Activated T-helper 17 cell treated with anti-CD3 and anti-CD28 coated beads, Interleukin-2, amount 50 U/mL, for 72 hours (primary cell): ENCODE measurements at regions not wholly inside any gene's neighbourhood (a gene's known extent, or its start where the extent isn't known, plus 50 kb on each side); places are given as distances from the start of the nearest gene placed in this dataset.
"Not testable (repeated sequence)": the region's sequence is repeated elsewhere in the genome, so short reads cannot be mapped to it uniquely, and the experiment has no call there.

Experiments used
- ATAC-seq: fragments of 150-1000 bp; cut with Tn5 transposase; replicated peaks from 2 replicates; pipeline ENCODE4 v1.10.0; 2021; ENCODE audit warnings: mild to moderate bottlenecking, moderate library complexity
- H3K27ac Mint-ChIP-seq: one replicate; pipeline ENCODE4 v1.8.0; 2022; ENCODE audit warnings: mixed read lengths
- H3K27me3 Mint-ChIP-seq: one replicate; pipeline ENCODE4 v1.8.0; 2022; ENCODE audit warnings: mixed read lengths
- H3K36me3 Mint-ChIP-seq: one replicate; pipeline ENCODE4 v1.8.0; 2022; ENCODE audit warnings: low read depth, mild to moderate bottlenecking, mixed read lengths
- H3K4me1 Mint-ChIP-seq: one replicate; pipeline ENCODE4 v1.8.0; 2022; ENCODE audit warnings: mixed read lengths
- H3K4me3 Mint-ChIP-seq: one replicate; pipeline ENCODE4 v1.8.0; 2022; ENCODE audit warnings: mild to moderate bottlenecking, mixed read lengths
- H3K9me3 Mint-ChIP-seq: one replicate; pipeline ENCODE4 v1.8.0; 2022; ENCODE audit warnings: mixed read lengths

GRCh38 chr17:70357190-70357589, 187.9 kb downstream of the KCNJ2 start:
- Mint-ChIP-seq H3K36me3 (no peaks in the 10 kb centered on the region), H3K27ac (no peak overlapping the region), H3K27me3 (peaks cover 4% of the 10 kb centered on the region), H3K4me3 (no peak overlapping the region), H3K9me3 (no peaks in the 10 kb centered on the region), H3K4me1 (no peaks in the 10 kb centered on the region)
- no peak for ATAC-seq

GRCh38 chr17:70365091-70365583, 195.8 kb downstream of the KCNJ2 start:
- H3K27me3 Mint-ChIP-seq: peaks cover 3% of the 10 kb centered on the region
- peak; percentile 60 for ATAC-seq
- no peak overlapping the region for H3K27ac Mint-ChIP-seq
- H3K36me3 Mint-ChIP-seq: no peaks in the 10 kb centered on the region
- H3K4me1 Mint-ChIP-seq: no peaks in the 10 kb centered on the region
- no peaks in the 10 kb centered on the region for H3K9me3 Mint-ChIP-seq
- no peak overlapping the region for H3K4me3 Mint-ChIP-seq

GRCh38 chr17:70366386-70366785, 197.1 kb downstream of the KCNJ2 start:
- Mint-ChIP-seq H3K27ac (no peak overlapping the region), H3K27me3 (peaks cover 3% of the 10 kb centered on the region)

GRCh38 chr17:70368011-70368410, 198.7 kb downstream of the KCNJ2 start:
- Mint-ChIP-seq H3K36me3 (no peaks in the 10 kb centered on the region), H3K4me1 (no peaks in the 10 kb centered on the region), H3K27me3 (peaks cover 3% of the 10 kb centered on the region), H3K4me3 (no peak overlapping the region), H3K9me3 (no peaks in the 10 kb centered on the region), H3K27ac (no peak overlapping the region)
- ATAC-seq: no peak

More at GRCh38 chr17:70366386-70366785, 197.1 kb downstream of the KCNJ2 start:
- ATAC-seq: no peak
- Mint-ChIP-seq H3K9me3 (no peaks in the 10 kb centered on the region), H3K4me1 (no peaks in the 10 kb centered on the region), H3K36me3 (no peaks in the 10 kb centered on the region), H3K4me3 (no peak overlapping the region)

- H3K27ac Mint-ChIP-seq: no peak overlapping the region
- ATAC-seq: no peak
- no peak overlapping the region for H3K4me3 Mint-ChIP-seq
- H3K36me3 Mint-ChIP-seq: no peaks in the 10 kb centered on the region
- H3K9me3 Mint-ChIP-seq: no peaks in the 10 kb centered on the region
- H3K4me1 Mint-ChIP-seq: no peaks in the 10 kb centered on the region
- H3K27me3 Mint-ChIP-seq: peaks cover 3% of the 10 kb centered on the region
These were observed 200.1 kb downstream of the KCNJ2 start for GRCh38 chr17:70369391-70369790.

- Mint-ChIP-seq H3K36me3 (no peaks in the 10 kb centered on the region), H3K9me3 (no peaks in the 10 kb centered on the region), H3K27me3 (peaks cover 3% of the 10 kb centered on the region), H3K4me3 (no peak overlapping the region), H3K4me1 (no peaks in the 10 kb centered on the region), H3K27ac (no peak overlapping the region)
- ATAC-seq: no peak
These were observed 201.5 kb downstream of the KCNJ2 start for GRCh38 chr17:70370816-70371215.

GRCh38 chr17:70373369-70373768, 204.0 kb downstream of the KCNJ2 start:
- no peak for ATAC-seq
- H3K36me3 Mint-ChIP-seq: no peaks in the 10 kb centered on the region
- H3K4me3 Mint-ChIP-seq: no peak overlapping the region
- H3K27ac Mint-ChIP-seq: no peak overlapping the region
- H3K9me3 Mint-ChIP-seq: no peaks in the 10 kb centered on the region
- H3K4me1 Mint-ChIP-seq: no peaks in the 10 kb centered on the region
- peaks cover 5% of the 10 kb centered on the region for H3K27me3 Mint-ChIP-seq

GRCh38 chr17:70374496-70374895, 205.2 kb downstream of the KCNJ2 start:
- Mint-ChIP-seq H3K27me3 (peaks cover 5% of the 10 kb centered on the region), H3K4me1 (no peaks in the 10 kb centered on the region), H3K36me3 (no peaks in the 10 kb centered on the region), H3K4me3 (no peak overlapping the region), H3K9me3 (no peaks in the 10 kb centered on the region), H3K27ac (no peak overlapping the region)
- ATAC-seq: no peak

GRCh38 chr17:70375406-70375805, 206.1 kb downstream of the KCNJ2 start:
- no peak for ATAC-seq
- Mint-ChIP-seq H3K36me3 (no peaks in the 10 kb centered on the region), H3K27me3 (peaks cover 5% of the 10 kb centered on the region), H3K4me1 (no peaks in the 10 kb centered on the region), H3K9me3 (no peaks in the 10 kb centered on the region), H3K27ac (no peak overlapping the region), H3K4me3 (no peak overlapping the region)

GRCh38 chr17:70375813-70376770, 206.8 kb downstream of the KCNJ2 start:
- Mint-ChIP-seq H3K4me1 (no peaks in the 10 kb centered on the region), H3K27me3 (peaks cover 5% of the 10 kb centered on the region), H3K9me3 (no peaks in the 10 kb centered on the region), H3K4me3 (no peak overlapping the region), H3K27ac (no peak overlapping the region), H3K36me3 (no peaks in the 10 kb centered on the region)
- no peak for ATAC-seq

- Mint-ChIP-seq H3K4me3 (no peak overlapping the region), H3K27me3 (peaks cover 5% of the 10 kb centered on the region), H3K36me3 (no peaks in the 10 kb centered on the region), H3K9me3 (no peaks in the 10 kb centered on the region), H3K4me1 (no peaks in the 10 kb centered on the region), H3K27ac (no peak overlapping the region)
- no peak for ATAC-seq
These were observed 208.3 kb downstream of the KCNJ2 start for GRCh38 chr17:70377654-70378053.

GRCh38 chr17:70378076-70378475, 208.7 kb downstream of the KCNJ2 start:
- no peak for ATAC-seq
- H3K4me1 Mint-ChIP-seq: no peaks in the 10 kb centered on the region
- no peak overlapping the region for H3K4me3 Mint-ChIP-seq
- no peak overlapping the region for H3K27ac Mint-ChIP-seq
- no peaks in the 10 kb centered on the region for H3K36me3 Mint-ChIP-seq
- H3K9me3 Mint-ChIP-seq: no peaks in the 10 kb centered on the region
- peaks cover 5% of the 10 kb centered on the region for H3K27me3 Mint-ChIP-seq

GRCh38 chr17:70379945-70380344, 210.6 kb downstream of the KCNJ2 start:
- H3K27ac Mint-ChIP-seq: no peak overlapping the region
- no peaks in the 10 kb centered on the region for H3K9me3 Mint-ChIP-seq
- no peak overlapping the region for H3K4me3 Mint-ChIP-seq
- no peak for ATAC-seq
- no peaks in the 10 kb centered on the region for H3K4me1 Mint-ChIP-seq
- H3K27me3 Mint-ChIP-seq: peaks cover 5% of the 10 kb centered on the region
- no peaks in the 10 kb centered on the region for H3K36me3 Mint-ChIP-seq

- H3K4me3 Mint-ChIP-seq, H3K36me3 Mint-ChIP-seq, H3K9me3 Mint-ChIP-seq, H3K27me3 Mint-ChIP-seq, ATAC-seq, H3K27ac Mint-ChIP-seq, H3K4me1 Mint-ChIP-seq: not testable (repeated sequence)
These were observed 212.6 kb downstream of the KCNJ2 start for GRCh38 chr17:70381916-70382315.

GRCh38 chr17:70388326-70388725, 219.0 kb downstream of the KCNJ2 start:
- no peaks in the 10 kb centered on the region for H3K4me1 Mint-ChIP-seq
- no peak overlapping the region for H3K27ac Mint-ChIP-seq
- H3K27me3 Mint-ChIP-seq: no peaks in the 10 kb centered on the region
- no peaks in the 10 kb centered on the region for H3K36me3 Mint-ChIP-seq
- ATAC-seq: no peak
- H3K9me3 Mint-ChIP-seq: no peaks in the 10 kb centered on the region
- no peak overlapping the region for H3K4me3 Mint-ChIP-seq
